NOMO-1 treated with DMSO at 0.1 percent for 48 hours (cell line): ENCODE measurements at regions not wholly inside any gene's neighbourhood (a gene's known extent, or its start where the extent isn't known, plus 50 kb on each side); places are given as distances from the start of the nearest gene placed in this dataset.

Experiments used
- DNase-seq: peaks from one replicate; lab custom pipeline; 2025; ENCODE audit not compliant: unreplicated experiment; lab: John Stamatoyannopoulos, UW

GRCh38 chr6:25035512-25036435, 100.0 kb upstream of the RIPOR2 start:
- DNase-seq, result peak; percentile 30

GRCh38 chr6:25036461-25036860, 100.7 kb upstream of the RIPOR2 start:
- no peak for DNase-seq

- DNase-seq, result no peak
These were observed 102.5 kb upstream of the RIPOR2 start for GRCh38 chr6:25038300-25038699.

GRCh38 chr6:25038999-25039398, 103.2 kb upstream of the RIPOR2 start:
- DNase-seq, result no peak

GRCh38 chr6:25041485-25042035, 105.8 kb upstream of the RIPOR2 start:
- no peak for DNase-seq

GRCh38 chr6:25042036-25042521, 106.3 kb upstream of the RIPOR2 start:
- DNase-seq, result no peak

- no peak for DNase-seq
These were observed 106.8 kb upstream of the RIPOR2 start for GRCh38 chr6:25042536-25042935.

- DNase-seq, result peak; percentile 28
These were observed 107.4 kb upstream of the RIPOR2 start for GRCh38 chr6:25042984-25043725.

- no peak for DNase-seq
These were observed 108.1 kb upstream of the RIPOR2 start for GRCh38 chr6:25043892-25044291.

GRCh38 chr6:25046942-25047341, 111.2 kb upstream of the RIPOR2 start:
- no peak for DNase-seq

GRCh38 chr6:25050356-25050755, 114.6 kb upstream of the RIPOR2 start:
- peak; percentile 97 for DNase-seq

GRCh38 chr6:25051083-25051482, 115.3 kb upstream of the RIPOR2 start:
- DNase-seq, result no peak

- peak; percentile 5 for DNase-seq
These were observed 116.4 kb upstream of the RIPOR2 start for GRCh38 chr6:25052181-25052580.

GRCh38 chr6:25053875-25054371, 118.2 kb upstream of the RIPOR2 start:
- peak; percentile 41 for DNase-seq

- peak; percentile 17 for DNase-seq
These were observed 118.7 kb upstream of the RIPOR2 start for GRCh38 chr6:25054469-25054868.

GRCh38 chr6:25056130-25056529, 120.4 kb upstream of the RIPOR2 start:
- peak; percentile 87 for DNase-seq

GRCh38 chr6:25057111-25057905, 121.5 kb upstream of the RIPOR2 start:
- no peak for DNase-seq

GRCh38 chr6:25058441-25058840, 122.7 kb upstream of the RIPOR2 start:
- DNase-seq, result no peak

- DNase-seq, result no peak
These were observed 123.2 kb upstream of the RIPOR2 start for GRCh38 chr6:25058941-25059340.

GRCh38 chr6:25060522-25060921, 124.8 kb upstream of the RIPOR2 start:
- DNase-seq, result no peak
